NCI-H2196 (cell line): ENCODE measurements at regions not wholly inside any gene's neighbourhood (a gene's known extent, or its start where the extent isn't known, plus 50 kb on each side); places are given as distances from the start of the nearest gene placed in this dataset.

Experiments
- DNase-seq: peaks from one replicate; lab custom pipeline; 2025; ENCODE audit not compliant: unreplicated experiment; lab: John Stamatoyannopoulos, UW

DNA sequence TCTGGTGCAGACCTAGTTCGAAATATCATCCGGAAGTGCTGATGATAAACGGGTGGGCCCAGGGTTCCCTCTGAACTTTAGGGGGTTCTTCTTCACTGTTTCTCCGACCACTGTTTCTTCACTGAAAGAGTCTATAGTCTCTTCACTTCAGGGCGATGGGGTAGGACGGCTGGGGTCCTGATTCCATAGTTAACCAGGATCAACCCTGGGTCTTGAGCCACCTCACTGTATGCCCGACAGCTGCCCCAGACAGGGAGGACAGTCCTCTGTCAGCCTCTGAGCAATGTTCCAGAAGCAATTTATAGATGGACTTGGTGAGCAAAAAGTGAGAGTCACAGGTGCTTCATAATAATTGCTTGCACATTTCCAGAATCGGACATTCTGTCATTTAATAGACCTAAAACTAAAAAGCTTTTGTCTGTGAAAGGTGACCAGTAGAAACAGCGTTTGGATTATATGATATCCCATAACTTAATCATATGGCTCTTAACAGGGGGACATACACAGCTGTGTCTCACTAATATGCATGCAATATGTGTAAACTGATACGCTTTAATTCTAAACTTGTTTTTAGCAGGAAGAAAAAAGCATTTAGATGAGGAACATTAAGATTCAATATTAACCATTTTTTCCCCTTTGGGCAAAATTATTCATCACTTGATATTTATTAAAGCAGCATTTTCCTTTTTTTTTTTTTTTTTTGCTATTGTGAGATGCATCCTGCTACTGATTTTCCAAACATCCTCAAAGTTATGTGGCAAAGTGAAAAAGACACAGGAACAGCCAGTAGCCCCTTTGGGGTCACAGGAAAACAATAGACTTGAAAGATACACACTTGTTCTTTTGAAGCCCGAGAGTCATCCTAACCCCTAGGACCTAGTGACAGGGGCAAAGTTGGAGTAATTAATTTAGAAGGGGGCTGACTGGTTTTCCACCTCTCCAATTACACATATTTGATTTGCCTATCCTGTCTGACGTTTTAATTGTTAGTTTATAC is 277.0 kb downstream of the ZNF536 start:
- DNase-seq = no peak

DNA sequence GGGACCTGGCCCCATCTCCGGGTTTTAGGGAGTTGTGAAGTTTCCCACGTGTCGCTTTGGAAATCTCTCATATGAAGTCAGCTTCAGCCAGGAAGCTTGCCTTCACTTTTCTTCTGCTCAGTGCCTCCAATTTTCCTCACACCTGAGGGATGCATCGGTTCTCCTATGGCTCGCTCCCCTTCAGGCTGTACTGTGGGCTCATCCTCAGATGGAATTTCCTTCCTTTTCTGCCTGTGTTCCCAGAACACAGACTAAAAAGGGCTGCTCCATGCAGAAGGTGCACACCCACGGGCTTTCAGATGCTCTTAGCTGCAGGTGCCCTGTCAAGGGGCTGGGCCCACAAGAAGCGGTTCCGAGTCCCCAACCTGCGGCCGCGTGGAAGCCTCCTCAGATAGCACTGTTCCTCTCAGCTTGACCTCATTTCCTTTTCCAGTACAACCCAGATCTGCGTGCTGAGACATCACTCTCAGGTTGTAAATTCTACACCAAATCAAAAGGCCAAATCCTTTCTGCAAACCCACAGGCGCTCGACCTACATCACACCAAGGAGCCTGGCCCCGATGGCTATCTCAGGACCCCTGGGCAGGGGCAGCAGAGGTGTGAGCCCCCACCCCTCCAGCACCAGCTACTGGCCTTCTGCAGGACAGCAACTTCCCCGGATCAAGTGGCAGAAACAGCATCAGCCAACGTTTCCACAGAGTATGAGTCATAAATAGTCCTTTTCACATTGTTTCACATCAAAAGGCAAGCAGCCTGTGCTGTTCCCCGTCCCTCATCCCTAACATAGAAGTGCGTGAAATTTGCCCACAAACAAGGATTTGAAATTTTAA is 275.9 kb downstream of the ZNF536 start:
- no peak for DNase-seq

- no peak for DNase-seq
These were observed 274.6 kb downstream of the ZNF536 start for GRCh38 chr19:30646806-30647205.

DNA sequence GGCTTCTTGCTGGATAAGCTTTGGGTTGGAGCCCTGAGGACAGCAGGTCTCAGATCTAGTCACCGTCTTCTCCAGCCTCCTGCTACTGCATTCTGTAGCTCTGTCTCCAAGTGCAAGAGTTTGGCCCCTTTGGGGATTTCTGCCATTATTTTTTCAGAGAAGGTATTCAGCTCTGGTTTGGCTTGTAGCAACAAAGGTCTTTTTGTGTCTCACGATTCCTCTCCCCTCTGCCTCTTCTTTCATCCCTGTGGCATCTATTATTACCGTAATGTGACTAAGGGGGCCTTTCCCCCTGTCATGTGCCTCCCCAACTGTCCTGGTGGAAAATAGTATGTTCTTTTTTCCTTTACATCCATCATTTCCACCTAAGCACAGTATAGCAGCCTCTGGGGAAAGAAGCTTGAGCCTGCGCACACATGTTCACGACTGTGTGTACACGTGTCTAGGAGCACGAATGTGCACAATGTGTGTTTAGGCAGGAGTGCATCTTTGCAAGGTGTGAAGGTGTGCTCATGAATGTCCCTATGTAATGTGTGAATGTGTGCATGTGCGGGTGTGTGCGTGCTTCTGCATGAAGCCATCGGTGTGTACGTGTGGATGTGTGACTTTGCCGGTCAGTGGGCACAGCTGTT is 273.9 kb downstream of the ZNF536 start:
- no peak for DNase-seq

DNA sequence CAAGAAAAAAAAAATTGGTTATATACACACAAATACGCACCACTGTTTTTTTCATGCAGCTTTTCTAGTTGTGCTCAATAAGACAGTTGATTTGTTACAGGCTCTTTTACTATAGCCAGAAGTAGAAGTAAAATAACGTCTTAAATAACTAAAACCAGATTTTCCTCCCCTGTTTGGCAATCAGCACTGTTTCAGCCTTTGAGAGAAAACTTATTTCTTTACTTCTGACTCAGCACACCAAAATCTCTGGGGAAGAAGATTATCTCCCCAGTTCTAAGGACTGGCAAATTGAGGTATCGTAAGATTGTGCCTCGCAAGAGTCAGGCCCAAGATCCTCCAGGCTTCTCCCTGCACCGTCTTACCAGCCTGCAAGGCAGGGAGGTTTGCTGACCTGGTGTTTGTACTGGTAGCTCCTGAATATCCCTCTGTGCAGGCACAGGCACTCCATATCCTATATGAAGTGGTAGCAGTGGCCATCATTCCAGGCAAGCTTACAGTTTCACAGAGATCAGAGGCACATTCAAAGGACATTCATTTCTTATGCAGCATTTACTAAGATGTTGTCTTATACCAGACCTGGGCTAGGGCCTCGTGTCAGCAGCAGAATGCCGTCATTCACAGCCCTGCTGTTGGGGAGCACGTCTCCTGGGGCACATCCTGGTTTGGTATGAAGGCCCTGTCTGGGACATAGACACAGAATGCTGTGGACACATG is 268.2 kb downstream of the ZNF536 start:
- no peak for DNase-seq

GRCh38 chr19:30638889-30639288 is 266.7 kb downstream of the ZNF536 start:
- no peak for DNase-seq

- no peak for DNase-seq
These were observed 265.7 kb downstream of the ZNF536 start for GRCh38 chr19:30637926-30638325.

DNA sequence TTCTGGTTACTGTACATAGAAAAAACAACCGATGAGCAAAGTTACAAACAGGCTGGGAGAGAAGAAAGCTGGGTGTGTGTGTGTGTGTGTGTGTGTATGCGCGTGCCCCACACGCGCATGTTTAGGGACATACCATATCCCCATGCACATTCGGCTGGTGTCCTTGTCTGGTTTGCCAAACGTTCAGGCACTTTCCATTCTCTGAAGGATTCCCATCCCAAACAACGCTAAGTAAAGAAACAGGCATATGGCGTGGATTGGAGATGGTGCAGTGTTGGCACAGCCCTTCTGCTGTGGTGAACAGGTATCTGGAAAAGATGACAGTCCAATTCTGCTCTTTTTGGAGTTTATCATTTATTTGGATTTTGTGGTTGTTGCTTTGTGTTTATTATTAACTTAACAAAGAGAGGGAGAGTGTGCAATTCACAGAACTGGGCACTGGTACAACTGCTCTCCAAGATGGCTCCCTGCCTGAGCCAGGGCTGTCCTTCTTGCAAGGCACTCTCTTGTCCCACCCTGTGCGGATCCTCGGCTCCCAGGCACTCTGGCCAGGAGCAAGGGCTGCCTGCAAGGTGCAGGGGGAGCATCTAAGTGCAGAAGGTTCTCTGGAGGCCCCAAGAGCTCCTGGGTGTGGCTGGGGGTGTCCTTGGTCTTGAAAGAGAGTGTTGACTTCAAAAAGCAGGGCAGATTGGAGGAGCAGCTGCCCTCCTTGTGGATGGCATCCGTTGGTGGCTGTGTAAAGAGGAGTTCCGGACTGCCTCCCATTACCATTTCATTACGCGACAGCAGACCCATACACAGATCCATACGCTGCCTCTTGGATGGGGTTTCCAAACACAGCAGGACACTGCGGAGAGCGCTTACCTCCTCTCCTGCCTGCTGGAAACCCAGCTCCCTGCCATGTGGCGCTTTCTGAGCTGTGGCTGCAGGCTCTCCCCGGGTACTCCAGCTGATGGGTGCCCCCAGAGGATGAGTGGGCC is 263.1 kb downstream of the ZNF536 start:
- no peak for DNase-seq

GRCh38 chr19:30634131-30634830 is 262.1 kb downstream of the ZNF536 start:
- no peak for DNase-seq

GRCh38 chr19:30631033-30631370 is 258.8 kb downstream of the ZNF536 start:
- no peak for DNase-seq

GRCh38 chr19:30630289-30631032 is 258.3 kb downstream of the ZNF536 start:
- no peak for DNase-seq

GRCh38 chr19:30629086-30629485 is 256.9 kb downstream of the ZNF536 start:
- DNase-seq = no peak

GRCh38 chr19:30626626-30626966 is 254.4 kb downstream of the ZNF536 start:
- DNase-seq = no peak

- no peak for DNase-seq
These were observed 253.9 kb downstream of the ZNF536 start for GRCh38 chr19:30625947-30626625.

GRCh38 chr19:30622276-30622675 is 250.1 kb downstream of the ZNF536 start:
- no peak for DNase-seq

DNA sequence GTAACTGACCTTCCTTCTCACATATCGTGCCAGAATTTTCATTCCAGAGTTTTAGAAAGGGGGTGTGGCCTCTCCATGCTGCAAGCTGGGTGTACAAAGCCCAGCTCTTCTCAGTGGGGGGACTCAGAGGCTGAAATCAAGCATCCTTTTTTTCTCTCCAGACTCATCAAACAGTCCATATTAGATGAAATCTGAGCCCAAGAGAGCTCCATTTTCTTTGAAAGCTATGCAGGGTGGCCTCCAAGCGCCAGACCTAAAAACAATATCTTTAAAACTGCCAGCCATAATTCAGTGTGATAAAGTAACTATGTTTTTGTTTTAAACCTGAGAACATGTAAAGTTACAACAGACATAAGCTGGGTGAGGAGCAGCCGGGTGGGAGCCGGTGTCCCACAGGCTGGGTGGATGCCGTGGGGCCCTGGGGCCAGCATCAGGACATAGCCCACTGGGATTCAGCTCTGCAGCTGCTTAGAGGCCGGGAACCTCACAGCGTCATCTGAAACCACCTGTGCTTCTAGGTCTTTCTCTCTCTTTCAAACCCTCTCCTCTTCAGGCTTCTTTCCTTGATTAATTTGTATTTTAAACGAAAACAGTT is 249.2 kb downstream of the ZNF536 start:
- DNase-seq = no peak

GRCh38 chr19:30620354-30620753 is 248.2 kb downstream of the ZNF536 start:
- DNase-seq = no peak
